ENCODE measurements at regions not wholly inside any gene's neighbourhood (a gene's known extent, or its start where the extent isn't known, plus 50 kb on each side); places are given as distances from the start of the nearest gene placed in this dataset.
"Not testable (repeated sequence)": the region's sequence is repeated elsewhere in the genome, so short reads cannot be mapped to it uniquely, and the experiment has no call there.

DNA sequence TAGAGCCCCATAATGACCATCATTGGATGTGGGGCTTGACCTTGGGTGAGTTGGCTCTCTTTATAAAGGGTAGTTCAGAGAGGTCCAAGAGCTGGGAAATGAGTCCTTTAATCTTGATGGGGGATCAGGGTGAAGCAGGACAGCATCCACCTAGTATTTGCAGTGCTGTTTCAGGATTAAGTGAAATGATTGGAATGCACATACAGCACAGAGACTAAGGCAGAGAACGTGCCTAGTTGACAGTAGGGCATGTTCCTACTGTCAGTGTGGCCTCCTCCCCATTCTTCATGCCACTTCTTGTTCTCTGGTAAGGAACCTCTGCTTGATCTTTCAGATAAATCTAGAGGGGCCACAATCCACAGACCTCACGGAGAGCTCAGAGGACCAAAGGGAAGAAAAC is 78.9 kb downstream of the TRIM43 start:
- Histone ChIP-seq H4K20me1 (ENCODE audit: insufficient read depth) (no peaks in the 10 kb centered on the region), H3K4me3 (replicated peaks in 1 of 2; ENCODE audit: low read depth in 1 of 2, low read length in 2 of 2) (no peak overlapping the region), H3K9ac (ENCODE audit: low read length) (no peak overlapping the region), H3K27ac (ENCODE audit: low read depth, low read length) (no peak overlapping the region), H3K4me1 (ENCODE audit: control insufficient read depth in 1 of 2, insufficient read depth in 2 of 2, low read length in 2 of 2) (no peaks in the 10 kb centered on the region), H3K4me2 (ENCODE audit: low read length) (no peak overlapping the region), H3K9me2 (ENCODE audit: insufficient read depth) (no peaks in the 10 kb centered on the region), H3K27me3 (ENCODE audit: insufficient read depth, low read length) (peaks cover 19% of the 10 kb centered on the region; the same call in 1 of the 2 replicates), H2AFZ (ENCODE audit: low read depth, low read length, poor library complexity, severe bottlenecking) (no peak overlapping the region), H3K9me3 (ENCODE audit: control insufficient read depth in 1 of 2, insufficient read depth in 1 of 2, low read depth in 1 of 2, low read length in 2 of 2) (no peaks in the 10 kb centered on the region), H3K36me3 (ENCODE audit: control insufficient read depth in 1 of 2, insufficient read depth in 2 of 2, low read length in 2 of 2) (no peaks in the 10 kb centered on the region), H3K79me2 (ENCODE audit: insufficient read depth, low read length) (no peaks in the 10 kb centered on the region)
- RAD21 ChIA-PET (ENCODE audit: low non-redundant PET in 1 of 2, low total read pairs in 2 of 2, uncharacterized antibody in 2 of 2, unreplicated experiment in 2 of 2): no interaction called here
- no peak for ATAC-seq
- intact Hi-C loops (cut with micrococcal nuclease): no loop called here
- TF ChIP-seq, protein P1, sequence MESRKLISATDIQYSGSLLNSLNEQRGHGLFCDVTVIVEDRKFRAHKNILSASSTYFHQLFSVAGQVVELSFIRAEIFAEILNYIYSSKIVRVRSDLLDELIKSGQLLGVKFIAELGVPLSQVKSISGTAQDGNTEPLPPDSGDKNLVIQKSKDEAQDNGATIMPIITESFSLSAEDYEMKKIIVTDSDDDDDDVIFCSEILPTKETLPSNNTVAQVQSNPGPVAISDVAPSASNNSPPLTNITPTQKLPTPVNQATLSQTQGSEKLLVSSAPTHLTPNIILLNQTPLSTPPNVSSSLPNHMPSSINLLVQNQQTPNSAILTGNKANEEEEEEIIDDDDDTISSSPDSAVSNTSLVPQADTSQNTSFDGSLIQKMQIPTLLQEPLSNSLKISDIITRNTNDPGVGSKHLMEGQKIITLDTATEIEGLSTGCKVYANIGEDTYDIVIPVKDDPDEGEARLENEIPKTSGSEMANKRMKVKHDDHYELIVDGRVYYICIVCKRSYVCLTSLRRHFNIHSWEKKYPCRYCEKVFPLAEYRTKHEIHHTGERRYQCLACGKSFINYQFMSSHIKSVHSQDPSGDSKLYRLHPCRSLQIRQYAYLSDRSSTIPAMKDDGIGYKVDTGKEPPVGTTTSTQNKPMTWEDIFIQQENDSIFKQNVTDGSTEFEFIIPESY (IDR thresholded peaks at IDR 0.05; ENCODE audit: extremely low read depth, insufficient replicate concordance, low read length): no peak
- TF ChIP-seq SP1 (IDR thresholded peaks at IDR 0.05; ENCODE audit: low read depth): no peak
- TF ChIP-seq, protein P2, sequence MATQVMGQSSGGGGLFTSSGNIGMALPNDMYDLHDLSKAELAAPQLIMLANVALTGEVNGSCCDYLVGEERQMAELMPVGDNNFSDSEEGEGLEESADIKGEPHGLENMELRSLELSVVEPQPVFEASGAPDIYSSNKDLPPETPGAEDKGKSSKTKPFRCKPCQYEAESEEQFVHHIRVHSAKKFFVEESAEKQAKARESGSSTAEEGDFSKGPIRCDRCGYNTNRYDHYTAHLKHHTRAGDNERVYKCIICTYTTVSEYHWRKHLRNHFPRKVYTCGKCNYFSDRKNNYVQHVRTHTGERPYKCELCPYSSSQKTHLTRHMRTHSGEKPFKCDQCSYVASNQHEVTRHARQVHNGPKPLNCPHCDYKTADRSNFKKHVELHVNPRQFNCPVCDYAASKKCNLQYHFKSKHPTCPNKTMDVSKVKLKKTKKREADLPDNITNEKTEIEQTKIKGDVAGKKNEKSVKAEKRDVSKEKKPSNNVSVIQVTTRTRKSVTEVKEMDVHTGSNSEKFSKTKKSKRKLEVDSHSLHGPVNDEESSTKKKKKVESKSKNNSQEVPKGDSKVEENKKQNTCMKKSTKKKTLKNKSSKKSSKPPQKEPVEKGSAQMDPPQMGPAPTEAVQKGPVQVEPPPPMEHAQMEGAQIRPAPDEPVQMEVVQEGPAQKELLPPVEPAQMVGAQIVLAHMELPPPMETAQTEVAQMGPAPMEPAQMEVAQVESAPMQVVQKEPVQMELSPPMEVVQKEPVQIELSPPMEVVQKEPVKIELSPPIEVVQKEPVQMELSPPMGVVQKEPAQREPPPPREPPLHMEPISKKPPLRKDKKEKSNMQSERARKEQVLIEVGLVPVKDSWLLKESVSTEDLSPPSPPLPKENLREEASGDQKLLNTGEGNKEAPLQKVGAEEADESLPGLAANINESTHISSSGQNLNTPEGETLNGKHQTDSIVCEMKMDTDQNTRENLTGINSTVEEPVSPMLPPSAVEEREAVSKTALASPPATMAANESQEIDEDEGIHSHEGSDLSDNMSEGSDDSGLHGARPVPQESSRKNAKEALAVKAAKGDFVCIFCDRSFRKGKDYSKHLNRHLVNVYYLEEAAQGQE (IDR thresholded peaks at IDR 0.05; ENCODE audit: low read depth): no peak
- TF ChIP-seq TCF7L2 (IDR thresholded peaks at IDR 0.05; ENCODE audit: borderline replicate concordance, extremely low read depth, insufficient read depth, insufficient read length): no peak
- no peak for TF ChIP-seq SIN3A (IDR thresholded peaks at IDR 0.05; ENCODE audit: low read depth)
- TF ChIP-seq ZNF274 (IDR thresholded peaks at IDR 0.05; ENCODE audit: low read depth, low read length): no peak
- no peak for TF ChIP-seq CTCF (IDR thresholded peaks at IDR 0.05 in 2 of 3, conservative IDR thresholded peaks at IDR 0.05 in 1 of 3; ENCODE audit: borderline replicate concordance in 1 of 3, insufficient read depth in 1 of 3, low read depth in 2 of 3, low read length in 2 of 3)
- TF ChIP-seq ATF3 (IDR thresholded peaks at IDR 0.05): no peak
- POLR2A ChIA-PET: no interaction called here
- CTCF ChIA-PET: no interaction called here
- BruUV-seq (replicated peaks): no TSS peak
- no peak for DNase-seq (ENCODE audit: low read depth, low spot score)

DNA sequence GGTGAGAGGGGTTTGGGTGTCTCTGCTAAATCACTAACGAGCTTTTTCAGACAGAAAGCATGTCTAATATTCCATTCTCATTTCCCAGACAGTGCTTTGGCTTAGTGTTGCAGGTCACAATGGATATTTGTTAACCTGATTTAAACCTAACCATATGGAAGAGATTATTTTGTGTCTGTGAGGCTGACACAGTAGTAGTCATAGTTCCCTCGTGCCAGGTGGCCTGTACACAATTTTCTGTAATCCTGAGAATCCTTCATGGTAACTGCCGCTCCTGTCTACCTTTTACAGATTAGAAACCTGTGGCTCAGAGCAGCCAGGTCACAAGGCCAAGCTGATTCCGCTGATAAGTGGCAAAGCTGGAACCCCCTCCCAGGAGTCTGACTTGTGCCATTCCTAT is 79.4 kb downstream of the TRIM43 start:
- H3K36me3 ChIP-seq (ENCODE audit: control insufficient read depth in 1 of 2, insufficient read depth in 2 of 2, low read length in 2 of 2); intact Hi-C loops (cut with micrococcal nuclease); RAD21 ChIA-PET (ENCODE audit: low non-redundant PET in 1 of 2, low total read pairs in 2 of 2, uncharacterized antibody in 2 of 2, unreplicated experiment in 2 of 2); H3K4me2 ChIP-seq (ENCODE audit: low read length); DNase-seq (ENCODE audit: low read depth, low spot score); H3K79me2 ChIP-seq (ENCODE audit: insufficient read depth, low read length); POLR2A ChIA-PET; H3K9me2 ChIP-seq (ENCODE audit: insufficient read depth); CTCF ChIA-PET; H3K4me3 ChIP-seq (replicated peaks in 1 of 2; ENCODE audit: low read depth in 1 of 2, low read length in 2 of 2); H4K20me1 ChIP-seq (ENCODE audit: insufficient read depth); H2AFZ ChIP-seq (ENCODE audit: low read depth, low read length, poor library complexity, severe bottlenecking); H3K27ac ChIP-seq (ENCODE audit: low read depth, low read length); BruUV-seq (replicated peaks); H3K9ac ChIP-seq (ENCODE audit: low read length); H3K4me1 ChIP-seq (ENCODE audit: control insufficient read depth in 1 of 2, insufficient read depth in 2 of 2, low read length in 2 of 2); H3K9me3 ChIP-seq (ENCODE audit: control insufficient read depth in 1 of 2, insufficient read depth in 1 of 2, low read depth in 1 of 2, low read length in 2 of 2); ATAC-seq: not testable (repeated sequence)
- H3K27me3 ChIP-seq (ENCODE audit: insufficient read depth, low read length): peaks cover 24% of the 10 kb centered on the region; the same call in 1 of the 2 replicates

All from HCT116 (cell line).